Adipocyte (in vitro differentiated cells): ENCODE measurements at regions not wholly inside any gene's neighbourhood (a gene's known extent, or its start where the extent isn't known, plus 50 kb on each side); places are given as distances from the start of the nearest gene placed in this dataset.

Experiments
- DNase-seq: peaks from one replicate; pipeline ENCODE4 v3.0.0-alpha.2; 2015; ENCODE audit warnings: low read depth
- H3K27me3 ChIP-seq: replicated peaks from 2 replicates; pipeline ENCODE4 v1.7.0; 2013; ENCODE audit warnings: mild to moderate bottlenecking, low read length, moderate library complexity; ENCODE audit not compliant: control insufficient read depth, insufficient read depth
- H3K36me3 ChIP-seq: 2 replicates; pipeline ENCODE4 v1.7.0; 2013; ENCODE audit warnings: low read length, mild to moderate bottlenecking, moderate library complexity; ENCODE audit not compliant: control insufficient read depth, insufficient read depth, severe bottlenecking
- H3K4me1 ChIP-seq: 2 replicates; pipeline ENCODE4 v1.7.0; 2013; ENCODE audit warnings: mild to moderate bottlenecking, low read length, moderate library complexity; ENCODE audit not compliant: control insufficient read depth, insufficient read depth
- H3K4me3 ChIP-seq: 2 replicates; pipeline ENCODE4 v1.7.0; 2013; ENCODE audit warnings: mild to moderate bottlenecking, low read length, moderate library complexity
- H3K9ac ChIP-seq: 2 replicates; pipeline ENCODE4 v1.7.0; 2013; ENCODE audit warnings: mild to moderate bottlenecking, low read length, moderate library complexity
- H3K9me3 ChIP-seq: 2 replicates; pipeline ENCODE4 v1.7.0; 2013; ENCODE audit warnings: mild to moderate bottlenecking, low read length, moderate library complexity; ENCODE audit not compliant: control insufficient read depth

DNA sequence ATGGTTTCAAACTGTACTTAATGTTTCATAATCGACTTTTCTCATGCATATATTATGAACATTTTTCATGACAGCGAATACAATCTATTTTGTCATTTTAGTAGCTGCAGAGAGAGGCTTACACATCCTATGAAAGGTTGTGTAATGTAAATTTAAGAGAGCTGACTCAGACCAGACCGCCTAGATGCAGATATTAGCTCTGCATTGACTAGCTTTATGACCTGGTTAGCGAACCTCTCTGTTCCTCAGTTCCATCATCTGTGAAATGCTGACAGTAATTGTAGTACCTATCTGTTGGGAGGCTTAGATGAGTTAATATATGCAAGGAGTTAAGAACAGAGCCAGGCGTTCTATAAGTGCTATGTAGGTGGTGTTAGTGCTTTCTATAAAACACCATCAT is 116.2 kb upstream of the RASGRP1 start:
- H3K9me3 ChIP-seq: no peaks in the 10 kb centered on the region

DNA sequence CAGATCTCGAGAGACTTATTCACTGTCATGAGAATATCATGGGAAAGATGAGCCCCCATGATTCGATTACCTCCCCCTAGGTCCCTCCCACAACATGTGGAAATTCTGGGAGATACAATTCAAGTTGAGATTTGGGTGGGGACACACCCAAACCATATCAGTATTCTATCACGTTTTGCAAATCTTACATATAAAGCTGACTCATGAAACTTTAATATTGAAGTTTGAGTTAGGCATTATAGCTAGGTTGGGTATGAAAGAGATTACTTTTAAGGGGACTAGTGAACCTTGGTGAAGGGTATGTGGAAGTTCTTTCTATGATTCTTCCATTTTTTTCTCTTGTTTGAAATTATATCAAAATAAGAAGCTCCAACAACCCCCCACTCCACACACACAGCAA is 117.7 kb upstream of the RASGRP1 start:
- no peaks in the 10 kb centered on the region for H3K4me1 ChIP-seq
- no peak overlapping the region for H3K4me3 ChIP-seq
- H3K36me3 ChIP-seq: no peaks in the 10 kb centered on the region
- no peak for DNase-seq
- no peaks in the 10 kb centered on the region for H3K9me3 ChIP-seq
- H3K9ac ChIP-seq: no peak overlapping the region
- H3K27me3 ChIP-seq: no peaks in the 10 kb centered on the region

More for the DNA sequence above, 116.2 kb upstream of the RASGRP1 start:
- H3K9ac ChIP-seq: no peak overlapping the region
- H3K4me3 ChIP-seq: no peak overlapping the region
- no peaks in the 10 kb centered on the region for H3K36me3 ChIP-seq
- H3K4me1 ChIP-seq: no peaks in the 10 kb centered on the region
- H3K27me3 ChIP-seq: no peaks in the 10 kb centered on the region
- DNase-seq: no peak

DNA sequence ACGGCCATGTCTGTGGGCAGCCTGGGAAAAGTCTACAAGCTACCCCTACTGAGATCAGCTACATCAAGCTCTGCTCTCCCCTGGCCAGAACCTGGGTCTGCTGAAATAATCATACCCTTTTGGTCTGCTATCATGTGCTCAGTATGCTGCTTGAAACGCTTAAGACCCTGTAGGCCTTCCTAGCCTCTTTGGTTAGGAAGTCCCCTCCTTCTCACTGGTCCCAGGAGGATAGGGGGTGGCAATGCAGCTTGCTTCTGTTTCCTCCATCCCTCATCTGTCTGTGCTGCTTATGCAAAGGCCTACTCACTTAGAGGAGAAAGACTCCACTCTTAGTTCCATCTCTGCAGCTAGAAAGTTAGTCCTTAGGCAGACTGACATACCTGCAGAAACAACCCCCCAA is 118.2 kb upstream of the RASGRP1 start:
- Histone ChIP-seq H3K9me3 (no peaks in the 10 kb centered on the region), H3K27me3 (no peaks in the 10 kb centered on the region), H3K4me1 (peaks cover 5% of the 10 kb centered on the region), H3K36me3 (no peaks in the 10 kb centered on the region), H3K9ac (no peak overlapping the region), H3K4me3 (no peak overlapping the region)
- no peak for DNase-seq

DNA sequence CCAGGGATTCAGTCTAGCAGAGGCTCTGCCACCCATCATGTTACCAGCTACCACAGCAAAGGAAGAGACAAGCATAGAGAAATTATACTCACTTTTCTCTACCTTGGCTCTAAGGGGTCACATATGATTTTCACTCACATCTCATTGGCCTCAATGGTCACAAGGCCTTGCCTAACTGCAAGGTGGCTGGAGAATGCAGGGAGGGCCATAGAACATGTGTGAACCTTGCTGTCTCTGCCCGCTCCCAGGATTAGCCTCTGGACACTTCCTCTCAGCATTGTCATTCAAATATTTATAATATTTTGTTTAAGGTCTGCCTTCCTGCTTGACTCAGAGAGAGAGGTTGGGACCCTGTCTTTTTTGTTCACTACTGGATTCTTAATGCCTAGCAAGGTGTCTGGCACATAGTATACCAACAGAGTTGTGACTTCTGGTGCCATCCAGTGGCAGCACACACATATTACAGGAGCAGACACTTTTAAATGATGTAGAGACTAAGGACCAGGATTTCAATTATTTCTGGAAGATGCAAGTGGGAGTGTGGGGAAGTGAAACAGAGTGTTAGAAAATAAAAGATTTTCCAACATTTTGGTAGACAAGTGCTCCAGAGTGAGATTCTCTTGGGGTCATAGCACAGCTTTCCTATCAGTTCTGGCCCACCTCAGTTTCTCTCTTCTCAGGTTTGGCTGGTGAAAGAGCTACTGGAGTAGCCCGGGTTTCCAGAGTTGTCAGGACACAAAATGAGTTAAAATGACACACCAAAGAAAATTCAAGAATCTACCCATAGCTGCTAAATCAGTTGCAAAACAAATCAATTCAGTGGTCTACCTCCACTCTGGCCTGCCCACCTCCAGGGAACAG is 119.0 kb upstream of the RASGRP1 start:
- H3K9me3 ChIP-seq: no peaks in the 10 kb centered on the region
- peak; percentile 78 for DNase-seq
- no peaks in the 10 kb centered on the region for H3K36me3 ChIP-seq
- peaks cover 8% of the 10 kb centered on the region for H3K4me1 ChIP-seq
- no peaks in the 10 kb centered on the region for H3K27me3 ChIP-seq
- no peak overlapping the region for H3K9ac ChIP-seq
- H3K4me3 ChIP-seq: no peak overlapping the region

DNA sequence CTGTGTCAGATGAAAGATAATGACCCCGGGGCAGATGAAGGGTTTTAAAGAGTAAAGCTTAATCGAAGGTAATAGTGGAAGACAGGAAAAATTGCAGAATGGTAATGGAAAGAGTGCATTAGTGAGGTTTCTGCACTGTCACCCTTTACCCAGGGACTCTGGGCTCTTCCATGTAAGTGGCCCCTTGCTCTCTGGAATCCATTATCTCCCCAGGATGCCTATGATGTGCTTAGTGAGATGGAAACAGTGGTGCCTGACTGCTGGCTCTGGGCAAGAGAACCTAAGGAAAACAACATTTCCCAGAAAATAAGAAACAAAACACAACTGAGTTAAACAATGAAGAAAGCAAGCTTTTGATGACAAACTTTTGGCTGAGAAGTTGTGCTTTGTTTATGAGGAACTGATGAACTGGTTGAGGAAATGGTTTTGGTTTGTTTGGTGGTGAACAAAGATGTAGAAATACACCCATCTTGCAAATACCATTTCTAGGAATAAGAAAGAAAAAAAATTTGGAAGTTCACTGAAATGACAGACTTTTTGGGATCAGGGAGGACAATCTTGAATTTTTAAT is 119.9 kb upstream of the RASGRP1 start:
- H3K4me3 ChIP-seq: no peak overlapping the region
- peaks cover 8% of the 10 kb centered on the region for H3K4me1 ChIP-seq
- H3K9me3 ChIP-seq: no peaks in the 10 kb centered on the region
- no peaks in the 10 kb centered on the region for H3K36me3 ChIP-seq
- no peaks in the 10 kb centered on the region for H3K27me3 ChIP-seq
- H3K9ac ChIP-seq: no peak overlapping the region
- DNase-seq: no peak

DNA sequence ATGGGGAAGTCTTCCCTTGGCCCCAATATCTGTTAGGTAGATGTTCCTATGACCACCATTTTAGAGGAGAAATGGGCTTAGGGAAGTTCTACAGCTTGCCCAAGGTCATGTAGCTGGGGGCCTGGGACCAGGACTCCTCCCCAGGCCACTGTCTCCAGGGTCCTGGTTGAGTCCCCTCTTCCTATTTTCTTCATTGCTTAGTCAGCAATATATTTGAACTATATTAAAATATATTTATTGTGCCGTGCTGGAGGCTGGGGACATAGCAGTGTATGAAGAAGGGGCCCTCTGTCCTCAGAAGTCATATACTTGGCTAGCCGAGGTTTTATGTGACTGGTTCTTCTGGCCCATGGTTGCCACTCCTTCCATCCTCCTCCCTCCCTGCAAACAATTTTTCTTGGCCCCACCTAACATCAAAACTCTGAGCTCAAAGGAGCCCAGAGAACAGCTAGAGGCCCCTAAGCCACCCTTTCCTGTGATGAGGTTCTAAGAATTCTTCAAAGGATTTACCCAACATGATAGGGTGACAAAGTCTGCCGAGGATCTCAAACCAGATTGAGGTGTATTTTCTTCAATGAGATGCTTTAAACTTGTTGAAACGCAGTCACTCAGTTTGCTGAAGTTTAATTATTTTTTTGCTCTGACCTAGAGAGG is 121.2 kb upstream of the RASGRP1 start:
- H3K4me1 ChIP-seq: peaks cover 8% of the 10 kb centered on the region
- no peaks in the 10 kb centered on the region for H3K36me3 ChIP-seq
- no peak overlapping the region for H3K4me3 ChIP-seq
- no peaks in the 10 kb centered on the region for H3K27me3 ChIP-seq
- no peak for DNase-seq
- no peak overlapping the region for H3K9ac ChIP-seq
- H3K9me3 ChIP-seq: no peaks in the 10 kb centered on the region

DNA sequence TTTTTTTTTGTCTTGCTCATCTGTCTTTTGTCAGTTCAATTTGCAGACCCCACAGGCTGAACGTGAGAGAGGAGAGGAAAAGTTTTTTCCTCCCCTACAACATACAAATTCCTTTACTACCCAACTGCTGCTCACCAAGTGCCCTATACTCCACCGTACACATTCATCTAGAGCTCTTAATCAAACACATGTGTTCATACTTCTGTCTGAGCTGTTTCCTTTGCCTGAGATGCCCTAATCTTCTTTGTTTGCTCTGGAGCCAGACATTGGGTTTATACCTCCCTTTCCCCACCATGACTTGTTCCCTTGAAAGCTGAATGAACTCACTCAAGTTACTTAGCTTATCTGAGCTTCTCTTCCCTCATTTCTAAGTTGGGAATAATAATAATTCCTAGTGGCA is 122.7 kb upstream of the RASGRP1 start:
- no peaks in the 10 kb centered on the region for H3K27me3 ChIP-seq
- peaks cover 8% of the 10 kb centered on the region for H3K4me1 ChIP-seq

DNA sequence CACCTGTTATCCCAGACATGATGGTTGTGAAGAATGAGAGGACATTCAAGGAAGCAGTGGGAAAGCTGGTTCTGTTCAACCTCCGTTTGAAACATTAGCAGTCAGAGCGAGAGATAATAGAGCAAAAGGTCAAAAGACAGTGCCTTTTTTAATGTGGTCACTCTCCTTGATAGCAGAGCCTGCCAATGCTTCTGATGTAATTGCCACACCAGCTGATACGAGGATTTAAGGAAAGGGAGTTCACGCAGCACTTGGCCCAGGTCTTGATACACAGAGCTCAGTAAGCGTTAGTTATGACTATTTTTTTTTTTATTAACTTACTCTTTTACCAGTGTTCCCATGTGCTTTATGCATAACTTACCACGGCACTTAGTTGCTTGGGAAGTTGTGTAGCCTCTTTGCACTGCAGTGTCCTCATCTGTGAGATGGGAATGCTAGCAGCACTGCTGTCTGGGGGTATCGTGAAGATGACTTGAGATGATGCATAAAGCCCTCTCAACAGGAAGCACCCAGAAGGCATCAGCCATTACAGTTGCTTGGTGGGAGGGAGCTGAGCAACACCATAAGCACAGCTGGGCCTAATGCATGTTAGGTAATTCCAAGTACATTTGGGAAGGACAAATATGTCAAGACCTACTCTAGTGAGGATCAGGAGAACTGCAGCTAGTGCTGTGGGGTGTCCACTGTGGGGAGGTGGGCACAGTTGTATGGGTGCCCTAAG is 123.3 kb upstream of the RASGRP1 start:
- H3K36me3 ChIP-seq: no peaks in the 10 kb centered on the region
- DNase-seq: no peak
- peaks cover 8% of the 10 kb centered on the region for H3K4me1 ChIP-seq
- no peaks in the 10 kb centered on the region for H3K27me3 ChIP-seq
- no peaks in the 10 kb centered on the region for H3K9me3 ChIP-seq
- no peak overlapping the region for H3K9ac ChIP-seq
- H3K4me3 ChIP-seq: no peak overlapping the region

More for the DNA sequence above, 122.7 kb upstream of the RASGRP1 start:
- DNase-seq: peak; percentile 67
- Histone ChIP-seq H3K9me3 (no peaks in the 10 kb centered on the region), H3K4me3 (no peak overlapping the region), H3K36me3 (no peaks in the 10 kb centered on the region), H3K9ac (no peak overlapping the region)

DNA sequence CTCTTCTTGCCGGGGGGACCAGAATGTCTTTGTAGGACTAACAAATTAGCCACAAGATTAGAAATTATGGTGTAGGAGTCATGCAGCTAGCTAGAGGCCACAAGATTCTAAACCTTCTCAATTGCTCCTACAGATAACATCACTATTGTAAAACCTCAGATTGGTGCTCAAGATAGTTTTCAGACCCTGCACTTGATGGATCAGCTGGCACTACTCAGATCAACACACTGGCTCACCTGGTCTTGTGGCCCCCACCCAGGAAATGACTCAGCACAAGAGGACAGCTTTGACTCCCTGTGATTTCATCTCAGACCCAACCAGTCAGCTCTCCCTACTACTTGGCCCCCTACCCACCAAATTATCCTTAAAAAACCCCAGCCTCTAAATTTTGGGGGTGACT is 124.1 kb upstream of the RASGRP1 start:
- H3K27me3 ChIP-seq: no peaks in the 10 kb centered on the region
- no peak overlapping the region for H3K4me3 ChIP-seq
- peaks cover 8% of the 10 kb centered on the region for H3K4me1 ChIP-seq
- H3K9ac ChIP-seq: no peak overlapping the region
- no peak for DNase-seq
- H3K9me3 ChIP-seq: no peaks in the 10 kb centered on the region
- H3K36me3 ChIP-seq: no peaks in the 10 kb centered on the region

DNA sequence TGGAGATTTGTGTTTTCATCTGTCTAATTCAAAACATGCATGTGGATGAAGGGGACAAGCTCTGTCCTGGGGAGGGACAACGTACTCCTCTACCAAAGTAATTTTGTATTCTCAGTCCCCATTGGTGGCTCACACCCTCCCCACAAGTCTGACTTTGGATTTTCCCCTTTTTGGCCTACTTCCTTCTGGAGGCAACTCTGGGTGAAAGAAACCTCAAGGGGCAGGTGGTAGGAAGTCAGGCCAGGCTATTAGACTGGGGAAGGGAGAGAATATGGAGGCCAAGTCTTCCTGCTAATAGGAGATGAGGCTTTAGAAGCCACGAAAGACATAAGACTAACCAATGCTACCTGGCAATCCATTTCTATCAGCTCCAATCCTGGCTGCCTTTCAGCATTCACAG is 124.9 kb upstream of the RASGRP1 start:
- no peak overlapping the region for H3K9ac ChIP-seq
- H3K9me3 ChIP-seq: no peaks in the 10 kb centered on the region
- DNase-seq: no peak
- no peaks in the 10 kb centered on the region for H3K27me3 ChIP-seq
- peaks cover 8% of the 10 kb centered on the region for H3K4me1 ChIP-seq
- H3K4me3 ChIP-seq: no peak overlapping the region
- H3K36me3 ChIP-seq: no peaks in the 10 kb centered on the region

DNA sequence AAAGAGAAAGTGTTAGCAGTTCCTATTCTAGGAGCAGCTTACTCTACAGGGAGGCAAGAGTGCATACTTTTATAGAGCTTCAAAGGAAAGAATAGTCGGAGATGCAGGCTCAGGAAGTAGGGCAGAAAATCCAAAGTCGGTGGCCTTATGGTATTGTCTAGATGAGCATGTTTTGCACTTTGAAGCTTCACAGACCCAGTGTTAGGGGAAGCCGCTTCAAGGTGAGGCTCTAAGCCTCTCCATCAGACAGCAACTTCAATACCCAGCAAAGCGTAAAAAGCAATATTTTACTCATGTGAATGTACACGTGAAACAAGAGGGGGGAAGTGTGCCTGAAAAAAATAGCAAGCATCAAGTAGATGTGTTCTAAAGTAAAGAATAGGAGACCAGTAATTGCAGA is 125.6 kb upstream of the RASGRP1 start:
- Histone ChIP-seq H3K4me1 (peaks cover 8% of the 10 kb centered on the region), H3K9ac (no peak overlapping the region), H3K36me3 (no peaks in the 10 kb centered on the region), H3K4me3 (no peak overlapping the region), H3K27me3 (no peaks in the 10 kb centered on the region), H3K9me3 (no peaks in the 10 kb centered on the region)
- DNase-seq: no peak
